ENCODE measurements at regions not wholly inside any gene's neighbourhood (a gene's known extent, or its start where the extent isn't known, plus 50 kb on each side); places are given as distances from the start of the nearest gene placed in this dataset.

DNA sequence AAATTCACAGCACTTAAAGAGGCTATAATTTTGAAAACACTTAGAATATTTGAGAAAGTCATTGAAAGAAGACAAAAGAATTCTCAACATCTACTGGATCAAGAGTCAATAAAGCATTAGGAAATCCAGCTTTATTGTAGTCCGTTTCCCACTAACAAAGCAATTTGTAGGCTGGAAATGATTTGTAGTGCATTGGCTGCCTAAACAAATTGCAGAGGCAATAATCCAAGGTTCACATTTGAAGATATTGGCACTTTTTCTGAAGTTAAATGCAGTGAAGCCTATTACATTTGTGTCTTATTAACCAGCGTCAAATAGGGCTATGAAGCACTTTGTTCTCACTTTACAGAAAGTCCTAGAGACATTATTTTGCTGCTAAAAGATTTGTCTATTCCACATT, 848.1 kb upstream of the SLITRK1 start:
- TF ChIP-seq POLR2A (IDR thresholded peaks at IDR 0.05) = no peak
- TF ChIP-seq, protein P1, sequence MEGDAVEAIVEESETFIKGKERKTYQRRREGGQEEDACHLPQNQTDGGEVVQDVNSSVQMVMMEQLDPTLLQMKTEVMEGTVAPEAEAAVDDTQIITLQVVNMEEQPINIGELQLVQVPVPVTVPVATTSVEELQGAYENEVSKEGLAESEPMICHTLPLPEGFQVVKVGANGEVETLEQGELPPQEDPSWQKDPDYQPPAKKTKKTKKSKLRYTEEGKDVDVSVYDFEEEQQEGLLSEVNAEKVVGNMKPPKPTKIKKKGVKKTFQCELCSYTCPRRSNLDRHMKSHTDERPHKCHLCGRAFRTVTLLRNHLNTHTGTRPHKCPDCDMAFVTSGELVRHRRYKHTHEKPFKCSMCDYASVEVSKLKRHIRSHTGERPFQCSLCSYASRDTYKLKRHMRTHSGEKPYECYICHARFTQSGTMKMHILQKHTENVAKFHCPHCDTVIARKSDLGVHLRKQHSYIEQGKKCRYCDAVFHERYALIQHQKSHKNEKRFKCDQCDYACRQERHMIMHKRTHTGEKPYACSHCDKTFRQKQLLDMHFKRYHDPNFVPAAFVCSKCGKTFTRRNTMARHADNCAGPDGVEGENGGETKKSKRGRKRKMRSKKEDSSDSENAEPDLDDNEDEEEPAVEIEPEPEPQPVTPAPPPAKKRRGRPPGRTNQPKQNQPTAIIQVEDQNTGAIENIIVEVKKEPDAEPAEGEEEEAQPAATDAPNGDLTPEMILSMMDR (IDR thresholded peaks at IDR 0.05) = no peak

All from esophagus squamous epithelium (tissue), 4 donors.